ENCODE measurements at regions not wholly inside any gene's neighbourhood (a gene's known extent, or its start where the extent isn't known, plus 50 kb on each side); places are given as distances from the start of the nearest gene placed in this dataset.

DNA sequence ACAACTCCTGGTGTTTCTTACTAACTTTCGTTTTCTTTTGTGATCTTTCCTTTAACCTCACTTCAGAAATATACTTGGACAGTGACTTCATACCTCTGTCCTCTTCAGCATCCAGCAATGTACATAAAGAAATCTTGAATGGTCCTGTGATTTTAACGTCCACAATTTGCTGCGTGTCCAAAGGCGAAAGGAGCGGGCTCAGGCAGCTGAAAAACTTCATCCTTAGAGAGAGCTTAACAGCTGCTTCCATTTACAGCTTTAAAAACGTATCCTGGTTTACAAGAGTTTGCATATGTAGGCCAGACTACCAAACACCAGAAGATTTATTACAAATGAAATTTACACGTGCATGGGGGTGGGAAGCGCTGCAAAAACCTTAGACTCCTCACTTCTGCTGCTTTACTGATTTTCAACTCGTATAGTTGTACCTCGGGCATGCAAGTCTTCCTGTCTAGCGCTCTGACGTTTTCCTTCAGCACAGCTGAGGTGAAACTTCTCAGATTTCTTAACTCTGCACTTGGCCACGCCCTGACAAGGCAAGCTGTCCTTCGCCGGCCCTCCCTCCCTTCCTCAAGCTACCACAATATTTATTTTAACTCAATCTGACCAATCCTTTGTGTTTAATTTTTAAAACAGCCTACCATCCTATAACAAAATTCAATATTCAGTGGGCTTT lies 406.4 kb downstream of the FAM47A start:
- Histone ChIP-seq H3K9me3 (ENCODE audit: control insufficient read depth, low read depth, low read length) (peaks cover 3% of the 10 kb centered on the region), H3K4me3 (ENCODE audit: low read length) (peak overlapping the region; percentile 66), H3K27ac (ENCODE audit: low read length) (no peak overlapping the region), H3K36me3 (ENCODE audit: control insufficient read depth, low read depth, low read length) (no peaks in the 10 kb centered on the region), H3K9ac (ENCODE audit: low read length) (no peak overlapping the region), H3K4me1 (ENCODE audit: control insufficient read depth, low read depth, low read length) (no peaks in the 10 kb centered on the region), H3K27me3 (ENCODE audit: control insufficient read depth, insufficient read depth, low read length) (peaks cover 12% of the 10 kb centered on the region)

DNA sequence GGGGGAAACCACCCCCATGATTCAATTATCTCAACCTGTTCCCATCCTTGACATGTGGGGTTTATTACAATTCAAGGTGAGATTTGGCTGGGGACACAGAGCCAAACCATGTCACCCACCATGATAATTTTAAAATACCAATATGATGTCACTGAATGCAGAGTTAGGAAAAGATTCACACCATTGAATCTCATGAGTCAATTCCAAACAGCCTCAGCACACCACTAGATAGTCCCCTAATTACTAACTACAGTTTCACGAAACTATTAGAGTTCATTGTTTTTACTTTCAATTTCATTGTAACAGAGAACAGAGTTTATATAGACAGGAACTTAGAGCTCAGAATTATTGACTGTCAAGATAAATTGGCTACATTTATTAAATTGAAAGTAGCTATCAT lies 410.2 kb downstream of the FAM47A start:
- Histone ChIP-seq H3K9me3 (ENCODE audit: control insufficient read depth, low read depth, low read length) (peaks cover 3% of the 10 kb centered on the region), H3K4me3 (ENCODE audit: low read length) (no peak overlapping the region), H3K27ac (ENCODE audit: low read length) (no peak overlapping the region), H3K9ac (ENCODE audit: low read length) (no peak overlapping the region), H3K36me3 (ENCODE audit: control insufficient read depth, low read depth, low read length) (no peaks in the 10 kb centered on the region), H3K4me1 (ENCODE audit: control insufficient read depth, low read depth, low read length) (no peaks in the 10 kb centered on the region), H3K27me3 (ENCODE audit: control insufficient read depth, insufficient read depth, low read length) (peaks cover 9% of the 10 kb centered on the region)

DNA sequence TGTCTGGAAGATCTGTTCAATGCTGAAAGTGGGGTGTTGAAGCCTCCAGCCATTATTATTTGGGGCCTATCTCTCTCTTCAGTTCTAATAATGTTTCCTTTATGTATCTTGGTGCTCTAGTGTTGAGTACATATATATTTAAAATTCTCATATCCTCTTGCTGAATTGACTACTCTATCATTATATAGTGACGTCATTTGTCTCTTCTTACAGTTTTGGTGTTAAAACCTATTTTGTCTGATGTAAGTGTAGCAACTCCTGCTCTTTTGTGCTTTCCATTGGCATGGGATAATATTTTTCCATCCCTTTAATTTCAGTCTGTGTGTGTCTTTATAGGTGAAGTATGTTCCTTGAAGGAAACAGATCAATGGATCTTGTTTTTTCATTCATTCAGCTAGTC lies 446.0 kb downstream of the FAM47A start:
- H3K4me1 ChIP-seq (ENCODE audit: control insufficient read depth, low read depth, low read length): no peaks in the 10 kb centered on the region
- no peak overlapping the region for H3K27ac ChIP-seq (ENCODE audit: low read length)
- no peaks in the 10 kb centered on the region for H3K36me3 ChIP-seq (ENCODE audit: control insufficient read depth, low read depth, low read length)
- no peak overlapping the region for H3K4me3 ChIP-seq (ENCODE audit: low read length)
- no peak overlapping the region for H3K9ac ChIP-seq (ENCODE audit: low read length)
- H3K27me3 ChIP-seq (ENCODE audit: control insufficient read depth, insufficient read depth, low read length): no peaks in the 10 kb centered on the region
- H3K9me3 ChIP-seq (ENCODE audit: control insufficient read depth, low read depth, low read length): no peaks in the 10 kb centered on the region

Measured in iPS-18a (cell line).